CD14-positive monocyte (primary cell): ENCODE measurements at regions not wholly inside any gene's neighbourhood (a gene's known extent, or its start where the extent isn't known, plus 50 kb on each side); places are given as distances from the start of the nearest gene placed in this dataset.

ENCODE experiments used
- DNase-seq, 3 donors: peaks; one replicate each; pipeline ENCODE4 v3.0.0-alpha.2; 2011 to 2022
- H2AFZ ChIP-seq: 2 replicates; pipeline ENCODE4 v1.6.0; 2012; ENCODE audit warnings: mild to moderate bottlenecking, low read depth, low read length, inconsistent platforms; ENCODE audit not compliant: insufficient read depth, poor library complexity, severe bottlenecking
- H3K27ac ChIP-seq, 2 donors: 1 replicate in 1 of 2; 2 replicates in 1 of 2; pipeline ENCODE4 v1.5.1; 2012 to 2013; ENCODE audit warnings: low read length in 2 of 2, control low read depth in 1 of 2, inconsistent platforms in 1 of 2, low read depth in 1 of 2, mild to moderate bottlenecking in 1 of 2
- H3K27me3 ChIP-seq, 2 donors: one replicate each; pipeline versions ENCODE4 v1.6.0 to v1.6.1; 2011 to 2013; ENCODE audit warnings: low read length in 2 of 2; ENCODE audit not compliant: control insufficient read depth in 2 of 2, insufficient read depth in 2 of 2
- H3K36me3 ChIP-seq, 2 donors: replicated peaks in 1 of 2; 1 replicate in 1 of 2; 2 replicates in 1 of 2; pipeline versions ENCODE4 v1.5.1 to v1.6.1; 2012 to 2013; ENCODE audit warnings: low read length in 2 of 2, control low read depth in 1 of 2, inconsistent platforms in 1 of 2, mild to moderate bottlenecking in 1 of 2; ENCODE audit not compliant: insufficient read depth in 2 of 2, control insufficient read depth in 1 of 2
- H3K4me1 ChIP-seq, 2 donors: 1 replicate in 1 of 2; 2 replicates in 1 of 2; pipeline versions ENCODE4 v1.5.1 to v1.6.1; 2012 to 2013; ENCODE audit warnings: low read length in 2 of 2, control low read depth in 1 of 2, inconsistent platforms in 1 of 2, mild to moderate bottlenecking in 1 of 2, moderate library complexity in 1 of 2; ENCODE audit not compliant: insufficient read depth in 2 of 2, control insufficient read depth in 1 of 2
- H3K4me2 ChIP-seq: replicated peaks from 2 replicates; pipeline ENCODE3; 2012; ENCODE audit warnings: low read length, moderate library complexity, mild to moderate bottlenecking; ENCODE audit not compliant: poor library complexity, severe bottlenecking; ENCODE audit errors: extremely low read depth
- H3K4me3 ChIP-seq, 3 experiments: fragments of 200-600 bp in 1 of 3; sonication (generic) in 1 of 3; replicated peaks in 1 of 3; 1 replicate in 2 of 3; 2 replicates in 1 of 3; pipeline ENCODE4 v1.5.1; 2011 to 2013; ENCODE audit warnings: low read length in 3 of 3, mild to moderate bottlenecking in 3 of 3, control low read depth in 2 of 3, low read depth in 2 of 3, inconsistent platforms in 1 of 3, moderate library complexity in 1 of 3
- H3K79me2 ChIP-seq: 2 replicates; pipeline ENCODE4 v1.6.0; 2012; ENCODE audit warnings: mild to moderate bottlenecking, control low read depth, inconsistent platforms, low read length, moderate library complexity; ENCODE audit not compliant: insufficient read depth
- H3K9ac ChIP-seq: 2 replicates; pipeline ENCODE4 v1.6.0; 2017; ENCODE audit warnings: low read length, mild to moderate bottlenecking; ENCODE audit not compliant: insufficient read depth, poor library complexity, severe bottlenecking
- H3K9me3 ChIP-seq, 2 donors: replicated peaks in 1 of 2; 1 replicate in 1 of 2; 2 replicates in 1 of 2; pipeline versions ENCODE4 v1.5.1 to v1.6.1; 2012 to 2013; ENCODE audit warnings: low read length in 2 of 2, control low read depth in 1 of 2; ENCODE audit not compliant: control insufficient read depth in 1 of 2, insufficient read depth in 1 of 2
- H4K20me1 ChIP-seq: 2 replicates; pipeline ENCODE4 v1.6.0; 2012; ENCODE audit warnings: mild to moderate bottlenecking, low read length, control low read depth, moderate library complexity; ENCODE audit not compliant: insufficient read depth
- H3K27ac Mint-ChIP-seq, 7 donors: one replicate each; pipeline ENCODE4 v1.8.0; 2020; ENCODE audit warnings: mild to moderate bottlenecking in 7 of 7, mixed read lengths in 7 of 7, moderate library complexity in 6 of 7, inconsistent platforms in 2 of 7
- H3K27me3 Mint-ChIP-seq, 3 donors: one replicate each; pipeline ENCODE4 v1.8.0; 2021 to 2022; ENCODE audit warnings: low read depth in 3 of 3, mild to moderate bottlenecking in 3 of 3, mixed read lengths in 3 of 3, moderate library complexity in 3 of 3, inconsistent platforms in 1 of 3
- H3K36me3 Mint-ChIP-seq, 2 donors: one replicate each; pipeline ENCODE4 v1.8.0; 2020; ENCODE audit warnings: mixed read lengths in 2 of 2, inconsistent platforms in 1 of 2, mild to moderate bottlenecking in 1 of 2
- H3K4me1 Mint-ChIP-seq: one replicate; pipeline ENCODE4 v1.8.0; 2020; ENCODE audit warnings: mild to moderate bottlenecking, mixed read lengths
- H3K4me3 Mint-ChIP-seq, 2 donors: one replicate each; pipeline ENCODE4 v1.8.0; 2020; ENCODE audit warnings: mild to moderate bottlenecking in 2 of 2, mixed read lengths in 2 of 2, moderate library complexity in 1 of 2
- H3K9me3 Mint-ChIP-seq, 7 donors: one replicate each; pipeline ENCODE4 v1.8.0; 2020 to 2022; ENCODE audit warnings: mixed read lengths in 7 of 7, mild to moderate bottlenecking in 6 of 7, moderate library complexity in 6 of 7, inconsistent platforms in 2 of 7
- CTCF ChIP-seq: fragments of 200-600 bp; IDR thresholded peaks from one replicate; pipeline ENCODE4 v1.8.0; 2022; ENCODE audit warnings: antibody characterized with exemption, mild to moderate bottlenecking
- intact Hi-C, 2 donors: fragments of 100-400 bp; cut with micrococcal nuclease; formaldehyde crosslinking; loops; one replicate each; pipeline versions ENCODE4 v1.15.0 to v1.15.1; 2023

DNA sequence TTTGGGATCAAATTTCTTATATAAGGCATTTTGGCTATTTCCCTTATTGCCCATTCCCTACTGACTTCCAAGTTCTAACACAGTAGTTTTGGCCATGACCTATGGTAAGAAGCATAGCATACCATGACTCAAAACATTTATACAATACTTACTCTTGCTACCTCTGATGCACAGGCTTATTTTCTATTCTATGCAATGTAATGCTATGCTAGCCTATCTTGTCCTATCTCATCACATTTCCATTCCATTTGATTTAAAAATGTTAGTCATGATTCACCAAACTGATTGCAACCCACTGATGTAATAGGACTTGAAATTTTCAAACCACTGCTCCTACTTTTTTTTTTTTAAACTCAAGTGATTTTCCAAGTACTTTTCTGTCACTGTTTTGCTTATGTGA is 658.5 kb downstream of the TYW1 start:
- Histone ChIP-seq H2AFZ (no peak overlapping the region), H3K4me1 (no peaks in the 10 kb centered on the region), H3K79me2 (no peaks in the 10 kb centered on the region), H3K27ac (no peak overlapping the region), H4K20me1 (no peaks in the 10 kb centered on the region), H3K4me3 (no peak overlapping the region), H3K27me3 (no peaks in the 10 kb centered on the region), H3K36me3 (no peaks in the 10 kb centered on the region), H3K4me2 (no peak overlapping the region), H3K9ac (no peak overlapping the region), H3K9me3 (peaks cover 0 to 3% of the 10 kb centered on the region in 2 donors)
- Mint-ChIP-seq H3K4me1 (no peaks in the 10 kb centered on the region), H3K4me3 (no peak overlapping the region), H3K27me3 (peaks cover 0 to 2% (median 0%) of the 10 kb centered on the region in 3 donors), H3K9me3 (peaks cover 0 to 10% (median 5%) of the 10 kb centered on the region in 7 donors), H3K36me3 (no peaks in the 10 kb centered on the region), H3K27ac (no peak overlapping the region)
- TF ChIP-seq CTCF: no peak
- intact Hi-C loops: no loop called here
- no peak for DNase-seq

DNA sequence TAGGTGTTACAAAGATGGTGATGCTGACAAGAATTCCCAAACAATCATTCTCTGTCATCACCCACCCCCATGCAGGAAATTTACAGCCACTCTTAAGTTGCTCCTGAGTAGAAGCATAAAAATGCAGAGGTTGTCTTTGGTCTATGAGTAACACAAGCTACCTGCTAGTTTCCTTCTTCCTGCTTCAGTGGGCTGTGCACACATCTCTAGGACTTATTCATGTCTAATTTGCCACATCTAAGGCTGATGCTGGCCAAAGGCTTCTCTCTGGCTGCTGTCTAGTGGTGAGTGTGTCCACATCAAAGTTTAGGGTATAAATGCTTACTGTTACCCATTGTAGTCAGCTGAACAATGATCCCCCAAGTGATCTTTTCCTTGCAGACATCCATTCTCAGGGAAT is 662.5 kb downstream of the TYW1 start:
- H3K79me2 ChIP-seq: no peaks in the 10 kb centered on the region
- peaks cover 0 to 2% (median 0%) of the 10 kb centered on the region in 3 donors for H3K27me3 Mint-ChIP-seq
- no peak overlapping the region for H3K9ac ChIP-seq
- no peaks in the 10 kb centered on the region for H3K4me1 ChIP-seq
- H3K4me3 Mint-ChIP-seq: no peak overlapping the region
- no peak overlapping the region for H3K4me3 ChIP-seq
- H3K27me3 ChIP-seq: no peaks in the 10 kb centered on the region
- H3K36me3 Mint-ChIP-seq: no peaks in the 10 kb centered on the region
- H3K4me2 ChIP-seq: no peak overlapping the region
- no peak overlapping the region for H3K27ac Mint-ChIP-seq
- H3K27ac ChIP-seq: no peak overlapping the region
- H3K9me3 ChIP-seq: peaks cover 9 to 10% of the 10 kb centered on the region in 2 donors
- H3K36me3 ChIP-seq: no peaks in the 10 kb centered on the region
- no peaks in the 10 kb centered on the region for H3K4me1 Mint-ChIP-seq
- DNase-seq: no peak
- intact Hi-C loops: no loop called here
- no peak overlapping the region for H2AFZ ChIP-seq
- H3K9me3 Mint-ChIP-seq: peaks cover 7 to 19% (median 10%) of the 10 kb centered on the region in 7 donors
- no peak for TF ChIP-seq CTCF
- H4K20me1 ChIP-seq: no peaks in the 10 kb centered on the region
